Suprapubic skin (tissue), 4 donors: ENCODE measurements at regions not wholly inside any gene's neighbourhood (a gene's known extent, or its start where the extent isn't known, plus 50 kb on each side); places are given as distances from the start of the nearest gene placed in this dataset.
"Not testable (repeated sequence)": the region's sequence is repeated elsewhere in the genome, so short reads cannot be mapped to it uniquely, and the experiment has no call there.

Experiments used
- DNase-seq, 2 donors: peaks; one replicate each; pipeline ENCODE4 v3.0.0-alpha.2; 2019; ENCODE audit warnings: low spot score in 2 of 2
- H3K27ac ChIP-seq: fragments of 200-600 bp; sonication (generic); one replicate; pipeline ENCODE4 v1.5.1; 2019
- H3K27me3 ChIP-seq: fragments of 200-600 bp; sonication (generic); one replicate; pipeline ENCODE4 v1.5.1; 2019
- H3K36me3 ChIP-seq: fragments of 200-600 bp; sonication (generic); one replicate; pipeline ENCODE4 v1.5.1; 2019
- H3K4me1 ChIP-seq: fragments of 200-600 bp; sonication (generic); one replicate; pipeline ENCODE4 v1.5.1; 2019
- H3K4me3 ChIP-seq: fragments of 200-600 bp; sonication (generic); one replicate; pipeline ENCODE4 v1.5.1; 2019; ENCODE audit warnings: mild to moderate bottlenecking
- H3K9me3 ChIP-seq: fragments of 200-600 bp; sonication (generic); one replicate; pipeline ENCODE4 v1.5.1; 2019
- EP300 ChIP-seq: sonication (generic); formaldehyde crosslinking; IDR thresholded peaks from one replicate; pipeline ENCODE4 v1.6.1; 2017; ENCODE audit warnings: antibody characterized with exemption
- POLR2A ChIP-seq, 2 donors: fragments of 450-650 bp; IDR thresholded peaks; one replicate each; pipeline ENCODE4 v1.6.1; 2017; ENCODE audit warnings: antibody characterized with exemption in 2 of 2, mild to moderate bottlenecking in 2 of 2, moderate library complexity in 2 of 2
- POLR2AphosphoS5 ChIP-seq, 3 donors: sonication (generic); formaldehyde crosslinking; IDR thresholded peaks; one replicate each; pipeline ENCODE4 v1.6.1; 2017; ENCODE audit warnings: antibody characterized with exemption in 3 of 3
- WGBS: methylation state at CpG from one replicate; pipeline ENCODE4 v1.1.5; 2018; 5-methylcytosine and 5-hydroxymethylcytosine counted together
- TF ChIP-seq, protein P1 (sequence below), 2 donors: fragments of 200-600 bp in 1 of 2; fragments of 450-650 bp in 1 of 2; sonication (generic) in 1 of 2; IDR thresholded peaks; one replicate each; pipeline ENCODE4 v1.5.1; 2016 to 2019; ENCODE audit warnings: antibody characterized with exemption in 2 of 2, mild to moderate bottlenecking in 1 of 2, moderate library complexity in 1 of 2

DNA sequence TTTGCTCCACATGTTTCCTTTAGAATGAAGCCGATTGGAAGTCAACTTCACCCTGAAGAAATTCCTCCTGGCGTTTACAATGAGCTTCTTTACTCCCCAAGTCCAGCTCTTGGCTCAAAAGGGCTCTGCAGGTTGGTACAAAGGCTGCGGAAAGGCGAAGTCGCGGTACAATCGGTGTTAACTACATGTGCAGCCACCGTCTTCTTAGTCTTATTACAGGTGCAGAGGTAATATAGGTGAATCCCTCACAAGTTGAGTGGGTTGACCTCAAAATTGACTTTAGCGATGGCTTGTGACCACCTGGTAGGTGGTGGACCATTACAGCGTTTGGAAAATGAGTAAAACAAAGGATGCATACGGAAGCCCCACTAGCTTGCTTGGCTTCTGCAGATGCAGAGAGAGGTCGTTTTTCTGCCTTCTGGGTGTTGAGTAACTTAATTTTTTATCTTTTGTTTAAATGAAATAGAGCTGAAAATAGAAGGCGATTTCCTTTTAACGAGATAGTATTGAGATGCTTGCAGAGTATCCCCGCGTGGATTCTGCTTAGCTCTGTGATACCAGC, 98.0 kb downstream of the TRIM27 start:
- no peaks in the 10 kb centered on the region for H3K36me3 ChIP-seq
- no peak for DNase-seq
- H3K4me1 ChIP-seq = peaks cover 6% of the 10 kb centered on the region
- TF ChIP-seq, protein P1, sequence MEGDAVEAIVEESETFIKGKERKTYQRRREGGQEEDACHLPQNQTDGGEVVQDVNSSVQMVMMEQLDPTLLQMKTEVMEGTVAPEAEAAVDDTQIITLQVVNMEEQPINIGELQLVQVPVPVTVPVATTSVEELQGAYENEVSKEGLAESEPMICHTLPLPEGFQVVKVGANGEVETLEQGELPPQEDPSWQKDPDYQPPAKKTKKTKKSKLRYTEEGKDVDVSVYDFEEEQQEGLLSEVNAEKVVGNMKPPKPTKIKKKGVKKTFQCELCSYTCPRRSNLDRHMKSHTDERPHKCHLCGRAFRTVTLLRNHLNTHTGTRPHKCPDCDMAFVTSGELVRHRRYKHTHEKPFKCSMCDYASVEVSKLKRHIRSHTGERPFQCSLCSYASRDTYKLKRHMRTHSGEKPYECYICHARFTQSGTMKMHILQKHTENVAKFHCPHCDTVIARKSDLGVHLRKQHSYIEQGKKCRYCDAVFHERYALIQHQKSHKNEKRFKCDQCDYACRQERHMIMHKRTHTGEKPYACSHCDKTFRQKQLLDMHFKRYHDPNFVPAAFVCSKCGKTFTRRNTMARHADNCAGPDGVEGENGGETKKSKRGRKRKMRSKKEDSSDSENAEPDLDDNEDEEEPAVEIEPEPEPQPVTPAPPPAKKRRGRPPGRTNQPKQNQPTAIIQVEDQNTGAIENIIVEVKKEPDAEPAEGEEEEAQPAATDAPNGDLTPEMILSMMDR (IDR thresholded peaks at IDR 0.05) = no peak
- no peak overlapping the region for H3K27ac ChIP-seq
- H3K27me3 ChIP-seq = peaks cover 84% of the 10 kb centered on the region
- no peaks in the 10 kb centered on the region for H3K9me3 ChIP-seq
- no peak overlapping the region for H3K4me3 ChIP-seq
- WGBS = 21% methylated on average over 16 of the region's 16 CpGs

DNA sequence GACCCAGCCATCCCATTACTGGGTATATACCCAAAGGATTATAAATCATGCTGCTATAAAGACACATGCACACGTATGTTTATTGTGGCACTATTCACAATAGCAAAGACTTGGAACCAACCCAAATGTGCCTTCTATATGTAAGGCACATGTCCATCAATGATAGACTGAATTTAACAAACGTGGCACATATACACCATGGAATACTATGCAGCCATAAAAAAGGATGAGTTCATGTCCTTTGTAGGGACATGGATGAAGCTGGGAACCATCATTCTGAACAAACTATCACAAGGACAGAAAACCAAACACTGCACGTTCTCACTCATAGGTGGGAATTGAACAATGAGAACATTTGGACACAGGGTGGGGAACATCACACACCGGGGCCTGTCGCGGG, 92.1 kb downstream of the TRIM27 start:
- H3K27me3 ChIP-seq = peaks cover 59% of the 10 kb centered on the region
- WGBS = 87% methylated on average over 6 of the region's 6 CpGs
- not testable (repeated sequence) for H3K9me3 ChIP-seq

DNA sequence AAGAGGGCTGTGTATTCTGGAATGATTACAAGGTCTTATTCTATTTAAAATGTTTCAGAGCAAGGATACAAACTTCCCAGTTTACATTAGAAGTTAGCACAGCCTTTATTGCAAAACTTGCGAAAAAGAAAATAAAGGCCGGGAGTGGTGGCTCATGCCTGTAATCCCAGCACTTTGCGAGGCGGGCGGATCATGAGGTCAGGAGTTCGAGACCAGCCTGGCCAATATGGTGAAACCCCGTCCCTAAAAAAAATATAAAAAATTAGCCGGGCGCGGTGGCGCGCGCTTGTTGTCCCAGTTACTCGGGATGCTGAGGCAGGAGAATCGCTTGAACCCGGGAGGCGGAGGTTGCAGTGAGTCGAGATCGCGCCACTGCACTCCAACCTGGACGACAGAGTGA, 87.1 kb downstream of the TRIM27 start:
- Histone ChIP-seq H3K4me1 (peaks cover 26% of the 10 kb centered on the region), H3K27me3 (peaks cover 30% of the 10 kb centered on the region)
- not testable (repeated sequence) for H3K27ac ChIP-seq, DNase-seq, H3K9me3 ChIP-seq, H3K36me3 ChIP-seq, H3K4me3 ChIP-seq
- WGBS = 32% methylated on average over 21 of the region's 21 CpGs

More for the DNA sequence above, 92.1 kb downstream of the TRIM27 start:
- H3K4me1 ChIP-seq, H3K4me3 ChIP-seq, H3K27ac ChIP-seq, H3K36me3 ChIP-seq, DNase-seq: not testable (repeated sequence)

DNA sequence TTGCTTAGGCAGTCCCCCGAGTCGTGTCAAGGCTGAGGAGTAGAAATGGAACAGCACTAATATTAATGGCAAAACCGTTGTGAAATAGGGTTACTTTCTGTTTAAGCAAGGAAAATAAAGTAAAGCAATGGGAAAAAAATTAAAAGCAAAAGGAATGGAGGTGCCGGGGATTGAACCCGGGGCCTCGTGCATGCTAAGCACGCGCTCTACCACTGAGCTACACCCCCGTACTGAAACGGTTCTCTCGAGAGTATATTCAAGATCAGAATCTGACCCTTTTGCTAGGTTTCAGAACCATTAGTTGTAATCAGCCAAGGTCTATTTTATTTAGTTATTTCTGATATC, 85.5 kb downstream of the TRIM27 start:
- H3K27ac ChIP-seq = peak overlapping the region; percentile 34
- H3K27me3 ChIP-seq = peaks cover 21% of the 10 kb centered on the region
- no peaks in the 10 kb centered on the region for H3K9me3 ChIP-seq
- H3K4me1 ChIP-seq = peaks cover 26% of the 10 kb centered on the region
- H3K4me3 ChIP-seq = peak overlapping the region; percentile 65
- TF ChIP-seq POLR2A (IDR thresholded peaks at IDR 0.05) (no peak), EP300 (no peak), POLR2AphosphoS5 (IDR thresholded peaks at IDR 0.05) (no peak)
- TF ChIP-seq, protein P1 (IDR thresholded peaks at IDR 0.05) = no peak
- 3% methylated on average over 11 of the region's 11 CpGs for WGBS
- DNase-seq = no peak
- H3K36me3 ChIP-seq = no peaks in the 10 kb centered on the region

DNA sequence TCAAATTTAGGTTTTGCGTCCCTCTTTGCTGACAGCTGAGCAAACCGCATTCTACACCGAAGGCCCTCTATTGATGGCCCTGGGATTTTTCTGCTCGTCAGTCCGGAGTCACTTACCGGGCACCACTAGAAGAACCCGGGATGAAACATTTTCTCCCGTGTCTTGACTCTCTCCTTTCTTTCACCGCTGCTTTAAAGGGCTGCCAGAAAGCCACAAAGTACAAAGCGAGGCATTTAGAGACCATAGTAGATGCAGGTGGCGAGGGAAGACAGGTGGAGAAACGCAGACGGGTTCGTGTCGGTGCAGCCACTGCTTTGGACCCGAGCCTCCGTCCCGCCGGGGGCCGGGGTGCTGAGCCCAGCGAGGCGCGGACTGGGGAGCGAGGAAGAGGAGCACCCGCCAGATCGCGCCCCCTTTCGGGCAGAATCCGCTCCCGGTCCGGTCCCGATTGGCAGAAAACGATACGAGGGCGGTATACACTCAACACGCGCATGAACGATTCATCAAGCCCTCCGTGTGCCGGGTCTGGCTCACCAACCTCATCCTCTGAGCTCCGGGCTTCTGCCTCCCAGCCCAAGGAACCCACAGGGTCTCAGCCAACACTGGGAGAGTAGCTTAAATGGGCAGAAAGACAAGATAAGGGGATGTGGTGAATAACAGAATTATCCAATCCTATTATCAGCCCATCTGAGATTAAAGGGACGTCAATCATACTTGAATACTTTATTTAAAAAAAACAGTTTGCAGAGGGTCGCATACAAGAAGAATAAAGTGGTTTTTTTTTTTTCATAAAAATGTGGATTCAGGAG, 84.9 kb downstream of the TRIM27 start:
- H3K27ac ChIP-seq = peak overlapping the region; percentile 34
- under 1% methylated on average over 43 of the region's 43 CpGs for WGBS
- peak overlapping the region; percentile 65 for H3K4me3 ChIP-seq

DNA sequence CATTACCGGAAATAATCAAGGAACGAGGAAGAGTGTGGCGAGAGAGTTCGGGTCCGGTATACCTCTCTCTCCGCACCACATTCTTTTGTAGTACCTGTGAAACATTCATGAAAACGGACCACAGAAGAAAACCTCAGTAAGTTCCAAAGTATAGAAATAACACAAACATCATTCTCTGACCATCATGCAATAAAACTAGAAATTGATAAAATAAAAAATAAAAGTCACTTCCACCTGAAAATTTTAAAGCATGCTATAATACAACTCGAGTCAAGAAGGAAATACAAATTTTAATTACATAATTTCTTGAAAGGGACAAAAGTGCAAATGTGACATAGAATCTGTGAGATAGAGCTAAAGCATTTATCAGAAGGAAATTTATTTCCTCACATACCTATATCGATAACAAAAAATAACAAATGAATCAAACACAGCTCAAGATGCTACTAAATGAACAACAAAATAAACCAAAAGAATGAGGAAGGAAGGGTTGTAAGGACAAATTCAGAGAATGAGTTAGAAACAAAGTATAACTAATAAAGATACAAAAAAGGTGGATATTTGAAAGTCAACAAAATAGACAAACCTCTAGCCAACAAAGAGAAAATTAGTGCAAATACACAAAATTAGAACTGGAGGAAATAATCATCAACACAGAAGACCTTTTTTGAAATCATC, 84.2 kb downstream of the TRIM27 start:
- Histone ChIP-seq H3K4me3 (peak overlapping the region; percentile 65), H3K4me1 (peaks cover 26% of the 10 kb centered on the region), H3K27ac (no peak overlapping the region), H3K36me3 (no peaks in the 10 kb centered on the region), H3K9me3 (no peaks in the 10 kb centered on the region), H3K27me3 (peaks cover 15% of the 10 kb centered on the region)
- DNase-seq = no peak
- 13% methylated on average over 9 of the region's 9 CpGs for WGBS
- TF ChIP-seq, protein P1 (IDR thresholded peaks at IDR 0.05) = no peak
- TF ChIP-seq POLR2AphosphoS5 (IDR thresholded peaks at IDR 0.05) (no peak), POLR2A (IDR thresholded peaks at IDR 0.05) (no peak), EP300 (no peak)

More for the DNA sequence above, 84.9 kb downstream of the TRIM27 start:
- H3K4me1 ChIP-seq = peaks cover 26% of the 10 kb centered on the region
- DNase-seq = peak; percentile 85 to 86
- H3K9me3 ChIP-seq = no peaks in the 10 kb centered on the region
- H3K36me3 ChIP-seq = no peaks in the 10 kb centered on the region
- TF ChIP-seq POLR2A (IDR thresholded peaks at IDR 0.05) (no peak), POLR2AphosphoS5 (IDR thresholded peaks at IDR 0.05) (no peak)
- TF ChIP-seq, protein P1 (IDR thresholded peaks at IDR 0.05) = peak in 1 of 2 donors; percentile 50
- peaks cover 20% of the 10 kb centered on the region for H3K27me3 ChIP-seq
